Mesothelial cell of epicardium (in vitro differentiated cells): ENCODE measurements at regions not wholly inside any gene's neighbourhood (a gene's known extent, or its start where the extent isn't known, plus 50 kb on each side); places are given as distances from the start of the nearest gene placed in this dataset.

ENCODE experiments used
- DNase-seq, 2 experiments: peaks; one replicate each; pipeline ENCODE4 v3.0.0; 2021; ENCODE audit warnings: low spot score in 2 of 2; ENCODE audit not compliant: unreplicated experiment in 2 of 2
- H3K27ac Mint-ChIP-seq: 2 replicates; pipeline ENCODE4 v1.8.0; 2021; ENCODE audit warnings: mixed read lengths
- H3K27me3 Mint-ChIP-seq: 2 replicates; pipeline ENCODE4 v1.8.0; 2021; ENCODE audit warnings: low read depth, mixed read lengths
- H3K36me3 Mint-ChIP-seq: 2 replicates; pipeline ENCODE4 v1.8.0; 2021; ENCODE audit warnings: mixed read lengths
- H3K4me1 Mint-ChIP-seq: 2 replicates; pipeline ENCODE4 v1.8.0; 2021; ENCODE audit warnings: mixed read lengths
- H3K4me3 Mint-ChIP-seq: 2 replicates; pipeline ENCODE4 v1.8.0; 2021; ENCODE audit warnings: mild to moderate bottlenecking, moderate library complexity, mixed read lengths
- H3K9me3 Mint-ChIP-seq: 2 replicates; pipeline ENCODE4 v1.8.0; 2021; ENCODE audit warnings: mixed read lengths
- TF ChIP-seq, protein P1 (sequence below): fragments of 200-600 bp; sonication (generic); IDR thresholded peaks from one replicate; pipeline ENCODE4 v1.5.0; 2021; ENCODE audit warnings: antibody characterized with exemption; ENCODE audit not compliant: unreplicated experiment

DNA sequence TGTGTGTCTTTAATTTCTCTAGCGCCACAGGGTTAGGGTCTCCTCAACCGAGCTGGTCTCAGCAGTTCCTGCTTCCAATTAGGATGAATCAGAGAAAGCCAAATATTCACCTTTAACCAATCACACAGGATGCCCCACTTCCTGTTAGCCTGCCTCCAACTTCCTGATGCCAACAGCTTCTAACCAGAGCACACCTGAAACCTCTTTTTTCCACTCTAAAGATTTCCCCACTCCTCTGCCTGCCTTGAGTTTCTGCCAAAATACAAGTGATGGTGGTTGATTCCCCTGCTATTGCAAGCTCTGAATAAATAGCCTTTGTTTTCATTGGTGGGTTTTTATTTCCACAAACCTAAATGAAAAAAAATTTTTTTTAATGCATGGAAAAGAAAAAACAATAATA, 144.7 kb upstream of the UST start:
- H3K4me3 Mint-ChIP-seq = no peak overlapping the region
- no peak for DNase-seq
- no peaks in the 10 kb centered on the region for H3K27me3 Mint-ChIP-seq
- TF ChIP-seq, protein P1, sequence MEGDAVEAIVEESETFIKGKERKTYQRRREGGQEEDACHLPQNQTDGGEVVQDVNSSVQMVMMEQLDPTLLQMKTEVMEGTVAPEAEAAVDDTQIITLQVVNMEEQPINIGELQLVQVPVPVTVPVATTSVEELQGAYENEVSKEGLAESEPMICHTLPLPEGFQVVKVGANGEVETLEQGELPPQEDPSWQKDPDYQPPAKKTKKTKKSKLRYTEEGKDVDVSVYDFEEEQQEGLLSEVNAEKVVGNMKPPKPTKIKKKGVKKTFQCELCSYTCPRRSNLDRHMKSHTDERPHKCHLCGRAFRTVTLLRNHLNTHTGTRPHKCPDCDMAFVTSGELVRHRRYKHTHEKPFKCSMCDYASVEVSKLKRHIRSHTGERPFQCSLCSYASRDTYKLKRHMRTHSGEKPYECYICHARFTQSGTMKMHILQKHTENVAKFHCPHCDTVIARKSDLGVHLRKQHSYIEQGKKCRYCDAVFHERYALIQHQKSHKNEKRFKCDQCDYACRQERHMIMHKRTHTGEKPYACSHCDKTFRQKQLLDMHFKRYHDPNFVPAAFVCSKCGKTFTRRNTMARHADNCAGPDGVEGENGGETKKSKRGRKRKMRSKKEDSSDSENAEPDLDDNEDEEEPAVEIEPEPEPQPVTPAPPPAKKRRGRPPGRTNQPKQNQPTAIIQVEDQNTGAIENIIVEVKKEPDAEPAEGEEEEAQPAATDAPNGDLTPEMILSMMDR = no peak
- no peak overlapping the region for H3K27ac Mint-ChIP-seq
- peaks cover 30% of the 10 kb centered on the region for H3K9me3 Mint-ChIP-seq
- H3K36me3 Mint-ChIP-seq = no peaks in the 10 kb centered on the region
- H3K4me1 Mint-ChIP-seq = no peaks in the 10 kb centered on the region

DNA sequence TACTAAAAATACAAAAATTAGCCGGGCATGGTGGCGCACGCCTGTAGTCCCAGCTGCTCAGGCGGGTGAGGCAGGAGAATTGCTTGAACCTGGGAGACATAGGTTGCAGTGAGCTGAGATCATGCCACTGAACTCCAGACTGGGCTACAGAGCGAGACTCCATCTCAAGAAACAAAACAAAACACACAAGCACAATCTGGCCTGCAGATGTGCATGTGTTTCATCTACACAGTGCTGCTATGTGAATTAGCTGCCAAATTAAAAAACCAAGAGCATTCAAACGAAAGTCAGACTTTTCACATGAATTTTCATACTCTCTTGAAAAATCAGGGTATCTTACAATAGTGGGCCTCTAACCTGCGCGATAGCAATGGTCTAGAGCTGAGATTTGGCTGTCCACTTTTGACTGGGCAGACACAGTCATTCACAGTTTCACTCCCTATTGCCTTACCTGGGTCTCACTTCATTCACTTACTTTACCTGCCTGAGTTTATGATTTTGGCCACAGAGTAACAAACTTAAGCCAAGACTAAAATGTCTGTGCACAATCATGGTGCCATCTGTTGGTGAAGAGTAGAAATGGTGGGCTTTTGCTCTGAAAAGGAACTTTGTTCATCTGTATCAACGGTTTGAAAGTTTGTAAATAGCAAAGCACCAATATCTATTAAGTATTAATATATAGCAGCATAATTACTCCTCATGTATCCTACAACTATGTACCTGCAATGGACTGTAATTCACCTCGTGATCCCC, 138.5 kb upstream of the UST start:
- Mint-ChIP-seq H3K36me3 (no peaks in the 10 kb centered on the region), H3K9me3 (peaks cover 12% of the 10 kb centered on the region), H3K4me1 (no peaks in the 10 kb centered on the region), H3K4me3 (no peak overlapping the region), H3K27me3 (no peaks in the 10 kb centered on the region), H3K27ac (no peak overlapping the region)
- DNase-seq = no peak
- TF ChIP-seq, protein P1 = no peak

DNA sequence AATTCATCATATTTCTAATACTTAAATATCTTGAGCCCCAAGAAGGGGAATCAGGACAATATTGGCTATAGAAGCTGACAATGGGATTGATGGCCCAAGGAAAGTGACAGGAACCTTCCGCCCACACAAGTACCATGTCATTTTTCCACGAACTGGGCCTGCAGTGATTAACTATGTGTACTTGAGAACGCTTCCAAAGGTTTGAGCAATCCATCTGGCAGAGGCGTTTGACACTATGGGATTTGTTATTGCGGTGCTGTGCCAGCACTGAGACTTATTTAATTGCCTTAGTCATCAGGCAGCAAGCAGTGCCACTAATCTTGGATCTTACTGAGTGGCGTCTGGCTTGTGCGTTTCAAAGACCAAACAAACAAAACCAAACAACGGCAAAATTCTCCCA, 135.6 kb upstream of the UST start:
- H3K4me3 Mint-ChIP-seq = no peak overlapping the region
- H3K36me3 Mint-ChIP-seq = no peaks in the 10 kb centered on the region
- TF ChIP-seq, protein P1 = no peak
- no peaks in the 10 kb centered on the region for H3K9me3 Mint-ChIP-seq
- no peak for DNase-seq
- H3K27me3 Mint-ChIP-seq = no peaks in the 10 kb centered on the region
- H3K4me1 Mint-ChIP-seq = no peaks in the 10 kb centered on the region
- H3K27ac Mint-ChIP-seq = no peak overlapping the region

DNA sequence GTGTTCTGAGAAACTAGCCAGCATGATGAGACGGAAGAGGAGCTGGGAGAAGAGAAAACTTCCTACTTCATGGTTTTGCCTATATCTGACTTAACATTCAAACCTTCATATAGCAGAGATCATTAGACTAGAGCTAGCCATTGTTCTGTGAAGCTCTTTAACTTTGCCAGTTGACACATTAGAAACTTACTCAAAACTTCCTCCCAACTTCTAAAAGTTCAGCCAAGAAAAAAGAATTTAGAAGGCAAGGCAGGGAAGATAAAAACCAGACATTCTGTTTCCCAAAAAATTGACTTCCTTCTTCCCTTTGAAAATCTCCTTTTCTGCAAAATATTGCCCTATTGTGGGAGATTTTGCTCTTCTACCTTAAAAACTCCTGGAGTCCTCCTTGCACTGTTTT, 134.8 kb upstream of the UST start:
- Mint-ChIP-seq H3K27me3 (no peaks in the 10 kb centered on the region), H3K4me3 (no peak overlapping the region)

DNA sequence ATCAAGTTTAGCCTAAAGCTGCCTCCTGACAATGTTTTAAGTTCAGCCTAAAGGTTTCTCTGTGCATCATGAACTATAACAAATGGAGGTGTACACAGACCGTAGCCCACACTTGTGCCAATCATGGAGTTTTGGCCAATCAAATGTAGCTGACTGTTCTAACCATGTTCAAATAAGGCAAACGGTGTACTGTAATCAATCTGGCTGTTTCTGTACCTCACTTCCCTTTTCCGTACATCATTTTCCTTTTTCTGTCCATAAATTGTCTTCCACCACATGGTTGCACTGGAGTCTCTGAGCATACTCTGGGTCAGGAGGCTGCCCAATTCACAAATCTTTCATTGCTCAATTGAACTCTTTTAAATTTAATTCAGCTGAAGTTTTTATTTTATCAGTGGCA, 132.2 kb upstream of the UST start:
- TF ChIP-seq, protein P1 = no peak
- H3K36me3 Mint-ChIP-seq = no peaks in the 10 kb centered on the region
- no peak overlapping the region for H3K4me3 Mint-ChIP-seq
- no peak overlapping the region for H3K27ac Mint-ChIP-seq
- no peak for DNase-seq
- peaks cover 13% of the 10 kb centered on the region for H3K4me1 Mint-ChIP-seq
- no peaks in the 10 kb centered on the region for H3K27me3 Mint-ChIP-seq
- H3K9me3 Mint-ChIP-seq = no peaks in the 10 kb centered on the region

More for the DNA sequence above, 134.8 kb upstream of the UST start:
- TF ChIP-seq, protein P1 = no peak
- Mint-ChIP-seq H3K9me3 (no peaks in the 10 kb centered on the region), H3K4me1 (no peaks in the 10 kb centered on the region), H3K36me3 (no peaks in the 10 kb centered on the region), H3K27ac (no peak overlapping the region)
- DNase-seq = no peak
